Left ventricle myocardium superior (tissue), 1 donor: ENCODE measurements at regions not wholly inside any gene's neighbourhood (a gene's known extent, or its start where the extent isn't known, plus 50 kb on each side); places are given as distances from the start of the nearest gene placed in this dataset.

Experiments
- ATAC-seq: fragments of 200-7000 bp; cut with Tn5 transposase; one replicate; pipeline ENCODE4 v1.9.1; 2020; ENCODE audit warnings: mild to moderate bottlenecking, moderate library complexity
- DNase-seq: peaks from one replicate; pipeline ENCODE4 v3.0.0-alpha.2; 2020
- intact Hi-C: fragments of 100-400 bp; cut with micrococcal nuclease; formaldehyde crosslinking; loops from one replicate; pipeline ENCODE4 v1.11.0; 2022
- donor health status: DM: no; HTN: yes; CAD: no; lungs with severe emphysema.

DNA sequence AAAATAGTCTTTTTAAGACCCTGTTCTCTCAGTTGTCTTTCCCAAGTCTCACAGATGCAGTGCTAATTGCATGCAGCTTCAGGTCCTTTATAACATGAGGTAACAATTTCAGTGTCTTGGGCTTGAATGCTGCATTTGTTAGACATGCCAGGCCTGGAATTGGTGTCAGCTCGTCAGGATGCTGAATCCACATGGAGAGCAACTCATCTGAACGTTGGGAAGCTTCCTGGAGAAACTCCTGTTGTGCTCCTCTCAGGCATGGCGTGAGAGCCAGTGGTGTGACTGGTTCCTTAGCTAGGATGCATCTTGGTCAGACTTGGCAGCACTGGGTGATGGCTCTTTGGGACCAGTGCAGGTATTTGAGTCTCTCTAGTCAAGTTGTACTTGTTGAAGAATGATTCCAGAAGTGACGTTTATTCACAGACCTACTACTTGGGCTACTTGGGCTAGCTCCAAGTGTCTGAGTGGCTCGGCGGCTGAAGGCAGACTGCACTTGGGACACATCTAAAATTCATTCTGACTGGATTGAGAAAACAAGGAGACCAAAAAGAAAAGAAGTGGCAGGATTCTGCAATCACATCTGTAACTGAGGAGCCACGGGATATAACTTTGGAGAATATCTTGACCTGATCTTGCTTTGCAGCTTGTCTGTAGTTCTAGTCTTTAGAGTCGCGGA, 134.8 kb upstream of the ARHGAP5 start:
- no peak for ATAC-seq
- intact Hi-C loops: no loop called here

GRCh38 chr14:31943217-31943799, 133.8 kb upstream of the ARHGAP5 start:
- intact Hi-C loops: no loop called here
- ATAC-seq: no peak
- no peak for DNase-seq

More for the DNA sequence above, 134.8 kb upstream of the ARHGAP5 start:
- DNase-seq: no peak

- no peak for DNase-seq
- intact Hi-C loops: no loop called here
- no peak for ATAC-seq
Measured at GRCh38 chr14:31943861-31944255, 133.2 kb upstream of the ARHGAP5 start.

DNA sequence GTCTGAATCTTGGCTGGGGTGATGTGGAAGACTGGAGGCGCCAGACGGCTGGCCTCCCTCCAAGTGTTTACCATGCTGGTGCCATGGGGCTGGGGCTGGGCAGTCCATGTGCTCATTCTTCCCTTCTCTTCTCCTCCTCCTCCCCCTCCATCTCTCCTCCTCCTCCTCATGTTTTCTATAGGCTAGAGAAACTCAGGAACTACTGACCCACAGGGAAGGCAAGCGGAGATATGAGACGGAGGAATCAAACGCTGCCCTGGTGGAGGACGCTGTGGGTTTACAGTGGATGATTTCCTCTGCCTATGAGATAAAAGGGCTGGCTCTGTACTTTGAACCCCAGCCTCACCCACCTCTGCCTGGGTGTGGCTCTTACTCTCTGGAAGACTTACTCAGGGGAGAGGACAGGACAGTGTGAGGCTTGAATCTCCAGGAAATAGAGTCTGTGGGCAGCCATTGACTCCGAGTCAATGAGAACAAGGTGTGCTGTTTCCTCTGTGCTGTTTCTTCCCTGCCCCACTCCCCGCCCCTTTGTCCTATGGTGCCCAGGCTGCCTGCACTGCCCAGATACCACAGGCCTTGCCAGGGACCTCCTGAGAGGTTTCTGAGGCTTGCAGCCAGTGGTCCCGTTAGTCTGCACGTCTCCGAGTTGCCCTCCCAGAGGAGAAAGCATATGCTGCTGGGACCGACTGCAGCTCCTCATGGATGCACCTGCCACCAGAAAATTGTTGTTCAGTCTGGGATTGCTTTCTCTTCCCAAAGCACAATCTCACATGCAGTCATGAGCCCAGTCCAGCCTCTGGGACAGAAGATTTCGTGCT, 132.6 kb upstream of the ARHGAP5 start:
- DNase-seq (no peak), ATAC-seq (no peak)

DNA sequence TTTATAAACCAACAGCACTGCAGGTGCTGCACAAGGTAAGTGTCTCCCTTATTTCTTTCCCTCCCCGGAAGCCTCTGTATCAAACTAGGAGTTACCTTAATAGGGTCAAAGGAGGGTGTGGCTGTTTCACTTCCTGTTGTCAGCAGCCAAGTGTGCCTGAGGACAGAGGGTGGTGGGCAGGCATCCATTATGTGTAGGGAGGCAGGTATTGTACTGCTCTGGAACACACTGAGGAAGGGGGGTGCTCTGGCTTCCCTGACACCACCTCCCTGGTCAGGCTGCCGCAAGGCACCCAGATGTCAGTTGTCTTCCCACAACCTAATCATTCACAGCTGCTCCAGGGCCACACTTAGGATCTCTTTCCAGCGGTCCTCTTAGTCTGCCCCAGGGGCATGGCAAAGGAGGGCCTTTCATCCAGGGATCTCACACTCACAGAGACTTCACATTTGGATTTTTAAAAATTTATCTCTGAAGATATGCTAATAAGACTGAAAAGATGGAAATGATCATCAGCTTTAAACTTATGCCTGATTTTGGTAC, 132.0 kb upstream of the ARHGAP5 start:
- ATAC-seq: no peak
- no peak for DNase-seq
- intact Hi-C loops: no loop called here

More for the DNA sequence above, 132.6 kb upstream of the ARHGAP5 start:
- intact Hi-C loops: no loop called here

DNA sequence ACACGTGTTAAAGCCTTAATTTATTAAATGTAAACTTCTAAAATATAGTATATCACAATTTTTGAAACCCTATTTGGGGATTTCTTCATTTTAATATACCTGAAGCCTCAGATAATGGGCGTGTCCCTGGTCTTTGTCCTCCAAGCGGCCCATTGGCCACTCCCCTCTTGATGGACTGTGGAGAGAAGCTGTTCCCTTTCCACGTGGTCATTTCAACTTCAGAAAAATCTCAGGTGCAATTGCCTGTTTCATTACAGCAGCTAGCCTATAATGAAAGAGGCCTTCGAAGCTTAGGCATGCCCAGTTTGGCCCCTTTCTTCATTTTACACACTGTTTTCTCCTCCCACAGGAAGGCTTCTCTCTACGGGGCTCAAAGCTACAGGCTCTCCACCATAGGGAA, 131.4 kb upstream of the ARHGAP5 start:
- DNase-seq: no peak
- intact Hi-C loops: no loop called here
- no peak for ATAC-seq

- DNase-seq: no peak
- intact Hi-C loops: no loop called here
- no peak for ATAC-seq
Measured at GRCh38 chr14:31947076-31947475, 130.0 kb upstream of the ARHGAP5 start.

GRCh38 chr14:31947680-31948595, 129.2 kb upstream of the ARHGAP5 start:
- intact Hi-C loops: no loop called here
- DNase-seq (no peak), ATAC-seq (no peak)

DNA sequence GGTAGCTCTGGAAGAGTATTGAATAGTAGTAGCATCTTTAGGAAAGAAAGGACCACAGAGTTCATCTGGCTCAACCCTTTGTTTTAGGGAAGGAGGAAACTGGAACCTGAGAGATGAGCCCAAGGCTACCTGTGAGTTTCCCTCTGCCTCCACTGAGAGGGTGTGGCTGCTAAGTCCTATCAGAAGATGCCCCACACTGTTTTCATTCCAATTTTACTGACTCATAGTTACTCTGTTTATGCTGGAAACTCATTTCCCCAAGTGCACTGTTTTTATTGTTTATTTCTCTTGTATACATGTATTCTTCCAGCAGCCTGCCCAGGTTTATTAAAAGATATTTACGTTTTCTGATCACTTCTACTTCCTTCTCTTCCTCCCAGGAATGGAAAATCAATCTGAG, 127.4 kb upstream of the ARHGAP5 start:
- ATAC-seq (no peak), DNase-seq (no peak)
- intact Hi-C loops: no loop called here

DNA sequence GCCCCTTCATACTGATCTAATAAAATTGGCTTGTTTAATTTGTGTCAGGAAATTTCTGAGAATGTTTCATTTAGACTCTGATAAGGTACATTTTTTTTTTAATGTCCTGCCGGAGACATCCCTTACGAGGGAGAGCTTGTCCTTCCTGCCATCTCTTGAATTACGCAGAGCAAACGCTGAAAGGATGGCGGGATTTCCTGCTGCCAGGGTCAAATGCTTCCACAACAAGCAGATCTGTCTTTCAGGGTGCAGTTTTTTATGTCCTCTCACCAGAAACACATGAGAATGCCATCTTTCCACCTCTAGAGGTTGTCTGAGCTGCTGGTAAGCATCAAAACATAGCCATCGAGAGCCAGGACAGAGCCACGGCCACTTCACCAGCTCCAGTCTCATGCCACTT, 126.8 kb upstream of the ARHGAP5 start:
- intact Hi-C loops: no loop called here
- DNase-seq: no peak
- ATAC-seq: no peak

- ATAC-seq (peak; percentile 84), DNase-seq (peak; percentile 67)
- intact Hi-C loops: no loop called here
Measured at GRCh38 chr14:31950764-31951637, 126.1 kb upstream of the ARHGAP5 start.

GRCh38 chr14:31951638-31951964, 125.5 kb upstream of the ARHGAP5 start:
- ATAC-seq: no peak
- DNase-seq: no peak
- intact Hi-C loops: no loop called here

- ATAC-seq (no peak), DNase-seq (no peak)
- intact Hi-C loops: no loop called here
Measured at GRCh38 chr14:31952573-31952972, 124.5 kb upstream of the ARHGAP5 start.

- DNase-seq (no peak), ATAC-seq (no peak)
- intact Hi-C loops: no loop called here
Measured at GRCh38 chr14:31953210-31953609, 123.9 kb upstream of the ARHGAP5 start.

GRCh38 chr14:31954991-31955390, 122.1 kb upstream of the ARHGAP5 start:
- intact Hi-C loops: no loop called here
- DNase-seq: no peak

GRCh38 chr14:31955936-31956579, 121.0 kb upstream of the ARHGAP5 start:
- ATAC-seq (no peak), DNase-seq (no peak)
- intact Hi-C loops: no loop called here

More at GRCh38 chr14:31954991-31955390, 122.1 kb upstream of the ARHGAP5 start:
- no peak for ATAC-seq

DNA sequence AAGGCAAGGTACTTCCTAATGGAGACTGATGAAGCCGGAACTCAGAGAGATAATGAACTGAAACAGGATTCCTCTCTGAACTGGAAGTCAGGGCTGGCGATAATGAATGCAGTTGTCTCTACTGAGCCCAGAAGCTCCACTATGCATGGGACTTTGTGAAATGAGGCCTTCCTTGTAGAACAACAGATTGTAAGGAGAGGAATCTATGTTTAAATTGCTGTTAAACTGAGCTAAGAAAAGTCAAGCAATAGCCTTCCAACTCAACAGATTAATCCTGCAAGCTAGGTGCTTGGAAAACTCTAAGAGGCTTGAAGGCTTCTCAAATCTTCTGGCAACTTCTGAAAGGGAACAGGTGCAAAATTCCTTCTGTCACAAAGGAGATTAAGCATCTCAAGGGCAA, 119.5 kb upstream of the ARHGAP5 start:
- DNase-seq (no peak), ATAC-seq (no peak)
- intact Hi-C loops: no loop called here

DNA sequence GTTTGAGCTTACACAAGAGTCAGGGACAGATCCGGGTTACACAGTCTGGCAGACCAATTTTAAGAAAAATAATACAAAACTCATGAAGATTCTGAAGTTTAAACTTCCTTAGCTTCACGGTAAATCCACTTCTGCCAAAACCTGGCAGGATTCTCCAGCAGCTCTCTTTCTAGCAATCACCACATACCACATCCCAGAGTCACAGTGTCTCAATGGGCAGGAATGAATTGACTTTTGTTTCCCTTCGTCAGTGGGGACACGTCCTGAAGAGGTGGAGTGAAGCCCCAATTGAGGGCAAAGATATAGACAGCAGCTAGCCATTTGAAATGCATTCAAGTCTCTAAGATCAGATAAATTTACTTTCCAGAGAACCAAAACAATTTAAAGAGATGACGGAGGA, 117.1 kb upstream of the ARHGAP5 start:
- intact Hi-C loops: no loop called here
- ATAC-seq (no peak), DNase-seq (no peak)
